OCI-M1 (cell line): ENCODE measurements at regions not wholly inside any gene's neighbourhood (a gene's known extent, or its start where the extent isn't known, plus 50 kb on each side); places are given as distances from the start of the nearest gene placed in this dataset.

Source experiments
- DNase-seq: peaks from one replicate; lab custom pipeline; 2025; lab: John Stamatoyannopoulos, UW

DNA sequence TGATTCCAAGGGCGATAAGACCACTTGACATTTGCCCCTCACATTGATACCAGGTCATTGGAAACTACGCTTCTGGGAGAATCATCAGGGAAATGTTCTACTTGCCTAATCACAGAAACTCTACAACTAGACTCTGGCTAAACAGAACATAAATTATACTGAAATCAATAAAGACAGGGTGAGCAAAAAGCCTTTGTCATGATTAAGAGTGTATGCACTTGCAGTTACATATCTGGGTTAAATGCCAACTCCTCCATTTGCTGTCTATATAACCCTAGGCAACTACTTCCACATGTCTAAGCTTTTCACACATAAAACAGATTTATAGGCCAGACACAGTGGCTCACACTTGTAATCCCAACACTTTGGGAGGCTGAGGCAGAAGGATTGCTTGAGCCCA lies 125.7 kb downstream of the PHLDA1 start:
- no peak for DNase-seq

DNA sequence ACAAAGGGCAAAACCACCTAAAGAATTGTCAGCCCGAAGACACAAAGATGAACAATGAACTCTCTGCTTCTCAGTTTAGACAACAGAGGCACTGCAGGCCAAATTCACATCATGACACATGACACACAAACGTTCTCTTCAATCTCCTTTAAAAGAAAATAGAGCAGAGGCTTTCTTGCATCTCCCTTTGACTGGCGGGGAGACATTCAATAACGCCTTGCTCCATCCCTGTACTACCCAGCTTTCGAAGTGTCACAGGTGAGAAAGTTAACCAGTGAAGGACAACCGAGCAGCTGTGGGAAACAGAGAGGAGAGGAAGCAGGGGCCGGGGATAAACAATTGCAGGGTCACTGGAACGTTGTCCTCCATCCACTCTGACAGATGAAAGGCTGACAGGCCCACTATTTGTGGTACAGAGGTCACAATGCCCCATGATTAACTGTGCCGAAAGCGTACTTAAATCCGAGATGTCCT lies 130.8 kb downstream of the PHLDA1 start:
- DNase-seq, result no peak

DNA sequence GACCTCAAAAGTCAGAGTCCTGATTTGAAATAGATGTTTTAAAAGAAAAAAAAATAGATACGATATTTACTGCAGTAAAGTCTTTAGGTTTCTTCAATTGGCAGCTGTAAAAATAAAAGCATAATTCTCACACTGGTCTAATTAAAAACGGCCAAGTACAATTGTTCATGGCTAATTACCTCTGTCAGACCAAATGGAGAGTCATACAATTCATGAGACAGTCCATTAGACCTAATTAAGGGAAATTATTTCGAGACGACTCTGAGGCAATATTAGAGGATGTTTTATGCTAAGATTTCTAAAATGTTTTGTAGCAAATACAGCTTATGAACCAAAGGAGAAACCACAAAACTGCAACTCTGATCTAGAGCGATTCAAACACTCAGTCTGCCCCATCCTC lies 131.3 kb downstream of the PHLDA1 start:
- DNase-seq, result no peak

DNA sequence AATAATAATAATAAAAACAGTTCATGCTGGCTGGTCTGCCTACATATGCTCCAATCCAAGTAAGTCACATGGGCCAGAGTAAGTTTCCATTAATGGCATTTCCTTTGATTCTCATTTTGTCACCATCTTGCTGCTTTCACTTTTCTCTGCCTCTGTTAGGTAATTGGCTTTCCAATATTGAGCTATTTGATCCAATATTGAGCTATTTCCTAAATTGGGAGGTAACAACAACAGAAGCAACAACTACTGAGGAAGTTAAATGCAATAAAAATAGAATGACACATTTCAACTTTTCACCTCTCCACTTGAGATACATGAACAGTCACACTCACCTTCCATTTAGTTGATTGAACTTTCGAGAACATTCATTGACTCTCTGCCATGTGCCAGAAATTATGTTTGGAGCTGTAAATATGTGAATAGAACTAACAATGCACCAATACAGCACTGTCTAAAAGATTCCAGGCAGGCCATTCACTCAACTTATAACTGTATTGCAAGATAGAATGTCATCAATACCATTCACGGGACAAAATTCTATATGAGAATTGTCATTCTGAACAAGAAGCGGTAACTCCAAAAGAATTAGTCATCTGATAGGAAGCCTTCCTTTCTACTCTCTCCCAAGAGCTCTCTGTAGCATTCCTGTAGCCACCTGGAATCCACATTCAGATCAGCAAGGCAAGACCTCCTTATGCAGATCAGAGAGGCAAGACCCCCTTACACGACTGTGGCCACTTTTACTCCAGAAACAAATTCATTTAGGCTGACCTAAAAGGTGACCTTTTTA lies 136.4 kb downstream of the PHLDA1 start:
- DNase-seq, result no peak

DNA sequence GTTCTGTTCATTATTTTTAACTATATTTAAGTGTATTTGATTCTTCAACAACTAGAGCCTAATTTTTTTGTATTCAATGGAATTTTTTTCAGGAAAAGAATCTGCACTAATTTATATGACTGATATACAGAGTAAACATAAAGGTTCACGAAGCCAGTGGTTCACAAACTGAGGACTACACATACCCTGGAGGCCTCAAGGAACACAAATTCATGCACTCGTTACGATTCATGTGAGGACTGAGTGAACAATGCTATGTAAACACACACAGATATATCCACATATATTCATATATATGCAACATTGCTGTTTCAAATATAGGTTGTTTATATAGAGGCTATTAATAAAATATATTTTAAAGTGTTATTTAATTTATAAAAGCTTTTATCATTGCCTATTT lies 137.8 kb downstream of the PHLDA1 start:
- no peak for DNase-seq

DNA sequence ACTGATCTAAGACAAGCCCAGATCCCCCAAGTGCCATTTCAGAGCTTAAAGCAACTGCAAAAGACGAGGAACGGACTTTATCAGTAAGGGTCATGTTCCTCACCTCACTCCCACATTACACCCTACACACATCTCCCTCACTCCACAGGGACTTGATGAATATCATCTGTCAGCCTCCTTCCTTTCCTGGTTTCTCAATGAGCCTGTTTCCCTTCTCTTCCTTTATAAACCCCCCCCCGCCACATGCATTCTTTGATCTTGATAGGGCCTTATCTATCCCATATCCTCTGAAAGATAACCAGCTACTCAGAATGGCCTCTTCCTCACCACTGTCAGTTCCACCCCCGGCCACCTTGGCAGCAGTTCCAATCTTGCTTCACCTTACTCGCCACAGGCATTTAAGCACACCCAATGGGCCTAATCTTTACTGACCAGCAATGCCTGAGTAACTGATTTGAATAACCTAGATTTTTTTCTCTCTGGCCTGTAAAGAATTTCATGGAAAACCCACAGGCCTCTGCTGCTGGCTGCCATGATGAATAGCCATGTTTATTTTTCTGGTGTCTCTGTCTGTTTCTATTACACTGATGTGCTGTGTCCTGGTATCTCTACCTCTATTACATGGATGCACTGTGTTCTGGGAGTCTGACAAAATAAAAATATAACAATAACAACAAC lies 138.7 kb downstream of the PHLDA1 start:
- DNase-seq, result peak; percentile 99

DNA sequence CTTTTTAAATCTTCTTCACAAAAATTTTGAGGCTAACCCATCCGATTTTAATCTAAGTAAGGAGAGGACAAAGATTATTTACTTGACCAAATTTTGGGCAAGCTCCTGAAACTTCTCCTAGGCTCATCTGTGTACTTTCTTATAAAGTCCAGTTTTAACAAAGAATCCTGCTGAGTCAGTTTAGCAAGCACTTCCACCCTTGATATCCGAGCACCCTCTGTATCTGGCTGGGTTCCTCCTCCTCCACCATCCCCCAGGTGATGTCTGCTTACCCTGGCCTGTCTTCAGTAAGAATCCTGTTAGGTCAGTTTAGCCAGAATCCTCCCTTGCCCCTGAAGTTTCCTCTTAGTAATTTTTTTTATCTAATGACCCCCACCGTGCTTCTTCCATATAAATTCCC lies 140.5 kb downstream of the PHLDA1 start:
- DNase-seq, result peak; percentile 57

DNA sequence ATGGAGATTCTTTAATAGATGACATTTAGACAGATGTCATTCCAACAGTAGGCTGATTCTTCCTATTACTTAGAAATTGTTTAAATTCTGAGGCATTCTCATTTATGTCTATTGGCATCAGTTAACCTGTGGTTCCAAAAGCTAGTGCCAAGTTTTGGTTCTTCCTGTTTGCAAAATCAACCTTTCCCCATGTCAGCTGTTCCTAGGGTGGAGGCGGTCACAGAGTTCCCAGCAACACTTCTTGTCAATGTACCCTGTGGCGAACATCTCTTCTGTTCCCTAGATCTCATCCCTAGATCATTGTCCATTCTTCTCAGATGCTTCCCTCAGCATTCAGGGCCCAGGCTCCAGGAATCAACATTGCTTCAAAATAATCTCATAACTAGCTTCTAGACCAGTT lies 140.9 kb downstream of the PHLDA1 start:
- no peak for DNase-seq

DNA sequence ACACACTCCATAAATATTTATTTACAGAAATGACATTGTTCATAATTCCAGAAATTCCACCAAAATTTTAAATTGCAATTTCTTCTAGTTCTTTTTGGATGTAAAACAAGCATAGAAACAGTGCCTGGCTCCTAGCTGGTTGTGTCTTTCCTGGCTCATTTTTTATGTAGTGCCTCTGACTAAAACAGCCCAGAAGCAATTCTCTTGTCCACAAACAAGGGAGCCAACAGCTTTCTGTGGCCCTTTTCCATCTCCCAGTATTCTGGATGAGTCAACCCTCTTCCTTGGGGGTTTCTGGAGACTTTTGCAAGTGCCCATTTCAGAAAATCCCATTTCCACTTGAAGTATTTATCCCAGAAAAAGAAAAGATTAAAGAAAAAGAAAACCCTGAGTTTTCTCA lies 141.4 kb downstream of the PHLDA1 start:
- no peak for DNase-seq

DNA sequence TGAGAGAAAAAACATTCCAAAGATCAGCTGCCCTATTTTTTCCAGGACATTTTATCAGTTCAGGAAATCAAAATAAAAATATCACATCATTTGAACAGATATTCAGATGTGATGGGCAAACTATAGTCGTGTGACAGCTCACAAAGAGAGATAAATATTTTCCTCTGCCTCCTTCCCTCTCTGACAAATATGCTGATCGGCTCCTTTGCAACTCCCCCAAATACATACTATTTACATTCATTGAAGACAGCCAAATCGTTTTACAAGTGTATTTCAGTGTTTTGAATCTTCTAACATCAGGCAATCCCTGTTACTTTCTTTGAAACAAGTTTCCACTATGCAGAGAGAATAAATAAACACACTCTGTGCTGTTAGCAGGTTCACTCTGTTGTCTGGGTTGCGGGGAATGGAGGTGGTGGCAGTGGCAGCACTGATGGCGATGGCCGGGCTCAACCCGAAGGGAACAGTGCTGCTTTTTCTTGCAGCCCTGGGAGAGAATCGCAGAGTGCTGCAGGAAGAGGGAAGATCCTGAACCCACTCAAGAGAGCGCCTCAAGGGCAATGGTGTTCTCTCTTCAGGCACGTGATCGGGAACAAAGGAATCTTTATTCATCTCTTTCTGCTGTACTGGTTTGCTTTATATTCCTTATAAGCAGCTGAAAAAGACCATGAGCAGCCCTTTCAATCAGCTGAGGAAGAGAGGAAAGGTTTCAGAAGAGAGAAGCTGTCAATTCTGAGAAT lies 142.5 kb downstream of the PHLDA1 start:
- no peak for DNase-seq

DNA sequence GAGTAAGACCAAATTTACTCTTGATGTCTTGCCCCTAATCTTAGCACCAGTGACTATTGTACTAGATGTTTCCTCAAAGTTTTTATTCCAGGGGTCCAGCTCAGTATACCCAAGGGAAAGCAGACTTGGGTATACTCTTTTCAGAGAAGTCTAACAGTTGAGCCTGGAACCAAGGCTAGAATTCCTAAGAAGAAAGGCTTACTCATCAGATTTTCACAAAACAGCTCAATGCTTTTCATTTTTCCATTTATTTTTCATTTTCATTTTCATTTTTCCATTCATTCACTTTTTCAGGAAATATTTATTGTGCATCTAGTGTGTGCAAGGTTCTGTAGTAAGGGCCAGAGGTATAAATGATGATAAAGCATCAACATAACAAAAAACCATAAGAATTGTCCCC lies 143.2 kb downstream of the PHLDA1 start:
- DNase-seq, result no peak

DNA sequence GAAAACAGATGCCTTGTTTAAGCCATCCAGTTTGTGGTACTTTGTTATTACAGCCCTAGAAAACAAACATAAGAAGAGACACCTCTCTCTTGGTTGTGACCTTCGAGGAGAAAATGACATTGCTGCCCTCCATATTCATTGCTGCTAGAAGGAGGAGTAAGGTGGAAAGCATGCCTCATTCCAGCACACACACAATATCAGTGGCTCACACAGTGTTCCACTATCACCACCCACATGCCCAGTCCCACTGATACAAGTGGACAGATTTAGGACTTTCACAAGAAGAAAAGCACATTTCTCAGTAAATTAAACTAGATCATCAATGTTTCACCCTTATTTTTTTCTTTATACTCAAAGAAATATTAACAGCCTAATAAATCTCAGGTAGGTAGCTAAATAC lies 143.6 kb downstream of the PHLDA1 start:
- peak; percentile 29 for DNase-seq

DNA sequence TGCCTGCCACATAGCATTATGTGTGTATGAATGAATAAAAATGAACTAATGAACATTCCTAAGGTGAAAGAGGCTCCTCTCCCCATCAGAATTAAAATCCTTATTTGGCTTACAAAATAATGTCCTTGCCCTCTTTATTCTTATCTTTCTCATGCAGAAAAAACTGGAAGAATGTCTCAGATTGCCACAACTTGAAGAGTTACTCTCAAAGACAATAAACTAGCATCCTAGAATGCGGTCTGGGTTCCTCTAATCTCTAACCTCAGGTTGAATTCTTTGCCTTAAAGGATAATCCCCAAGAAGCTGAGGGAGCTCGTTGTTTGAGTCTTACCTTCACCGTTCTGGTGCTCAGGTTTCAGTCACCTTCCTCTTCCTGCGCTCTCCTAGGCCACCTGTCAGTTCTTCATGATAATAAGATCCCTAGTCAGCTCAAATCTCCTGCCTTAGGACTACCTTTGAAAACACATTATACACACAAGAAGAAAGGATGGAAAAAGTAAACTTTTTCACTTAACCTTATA lies 147.1 kb downstream of the PHLDA1 start:
- peak; percentile 66 for DNase-seq

DNA sequence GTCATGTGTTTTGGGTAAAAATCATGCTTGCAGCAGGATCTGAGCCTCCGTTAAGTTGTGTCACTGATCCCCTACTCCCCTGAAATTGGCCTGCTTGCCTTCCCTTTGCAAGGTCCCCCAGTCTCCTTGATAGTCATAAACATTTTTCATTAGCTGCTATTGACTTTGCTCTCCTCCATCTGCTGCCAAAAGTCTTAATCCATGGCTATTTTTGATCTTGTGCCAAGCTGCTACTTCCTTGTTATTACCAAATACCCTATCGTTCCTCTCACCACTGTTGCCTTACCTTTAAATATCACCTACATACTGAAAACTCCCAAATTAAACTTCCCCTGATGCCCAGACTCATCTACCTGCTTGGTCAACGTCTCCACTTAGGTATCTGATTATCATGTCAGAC lies 148.3 kb downstream of the PHLDA1 start:
- no peak for DNase-seq

DNA sequence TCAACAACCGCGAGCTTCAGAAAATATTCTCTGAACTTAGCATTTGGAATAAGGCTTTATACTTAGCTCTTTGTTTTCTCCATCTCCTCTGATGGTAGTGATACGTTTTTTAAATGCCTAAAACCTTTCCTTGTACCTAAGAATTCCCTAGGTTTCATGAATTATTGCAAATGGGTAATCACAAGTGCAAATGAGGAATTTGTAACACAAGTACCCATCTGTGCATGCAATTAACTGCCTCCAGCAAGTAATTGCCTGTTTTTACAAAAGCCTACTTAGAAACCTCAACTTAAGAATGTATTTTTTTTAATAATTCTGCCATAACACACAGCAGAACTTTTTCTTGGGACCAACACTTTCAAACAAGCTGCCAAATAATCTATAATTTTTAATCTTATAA lies 149.2 kb downstream of the PHLDA1 start:
- DNase-seq, result no peak

DNA sequence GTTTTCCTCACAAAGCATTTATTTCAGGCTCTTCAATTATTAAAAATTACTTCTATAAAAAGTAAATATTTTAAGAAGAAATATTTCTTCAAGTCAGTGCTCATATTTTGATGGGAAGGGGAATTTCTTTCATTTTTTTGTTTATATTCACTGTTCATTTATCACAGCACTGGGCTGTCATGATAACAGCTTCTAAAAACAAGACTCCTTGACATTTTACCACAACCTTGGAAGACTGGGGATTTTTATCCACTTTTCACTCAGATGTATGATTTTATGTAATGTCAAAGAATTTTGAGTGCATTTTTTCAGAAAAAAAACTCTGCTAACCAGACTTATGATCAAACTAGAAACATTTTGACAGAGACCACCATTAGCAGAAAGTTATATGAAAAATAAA lies 149.7 kb downstream of the PHLDA1 start:
- DNase-seq, result peak; percentile 49

DNA sequence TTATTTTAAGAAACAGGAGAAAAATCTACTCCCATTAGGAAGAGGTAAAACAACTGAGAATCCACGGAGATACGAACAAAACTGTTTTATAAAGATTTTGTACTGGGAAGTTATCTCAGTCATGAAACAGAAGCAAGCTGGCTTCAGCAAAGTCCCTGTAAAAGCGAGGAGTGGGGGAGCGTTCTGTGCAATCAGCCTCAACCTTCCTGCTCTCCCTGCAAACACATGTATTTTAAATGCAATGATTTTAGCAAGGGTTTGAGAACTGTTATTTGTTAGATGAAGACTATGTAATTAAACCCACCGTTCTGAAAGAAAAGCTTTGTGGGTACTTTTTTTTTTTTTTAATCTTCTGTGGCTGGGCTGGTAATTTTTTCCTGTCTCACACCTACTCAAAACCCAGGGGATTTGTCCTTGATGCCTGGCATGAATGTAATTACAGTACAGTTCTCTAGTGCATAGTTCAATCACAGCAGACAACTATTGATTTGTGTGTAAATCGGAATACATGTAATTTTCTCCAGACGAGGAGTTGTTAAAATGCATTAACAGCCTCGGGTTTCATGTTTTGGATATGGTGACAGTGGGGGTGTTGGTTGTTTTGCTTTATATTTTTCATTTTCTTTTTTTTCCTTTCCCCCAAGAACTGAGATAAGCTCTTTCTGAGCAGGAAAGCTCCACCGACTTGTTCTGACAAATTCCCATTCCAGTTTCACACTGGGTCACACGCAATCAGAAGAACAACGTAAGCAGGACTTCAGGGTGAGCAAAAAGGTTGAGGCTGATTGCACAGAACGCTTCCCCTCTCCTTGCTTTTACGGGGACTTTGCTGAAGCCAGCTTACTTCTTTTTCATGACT lies 153.6 kb downstream of the PHLDA1 start:
- DNase-seq, result peak; percentile 28

DNA sequence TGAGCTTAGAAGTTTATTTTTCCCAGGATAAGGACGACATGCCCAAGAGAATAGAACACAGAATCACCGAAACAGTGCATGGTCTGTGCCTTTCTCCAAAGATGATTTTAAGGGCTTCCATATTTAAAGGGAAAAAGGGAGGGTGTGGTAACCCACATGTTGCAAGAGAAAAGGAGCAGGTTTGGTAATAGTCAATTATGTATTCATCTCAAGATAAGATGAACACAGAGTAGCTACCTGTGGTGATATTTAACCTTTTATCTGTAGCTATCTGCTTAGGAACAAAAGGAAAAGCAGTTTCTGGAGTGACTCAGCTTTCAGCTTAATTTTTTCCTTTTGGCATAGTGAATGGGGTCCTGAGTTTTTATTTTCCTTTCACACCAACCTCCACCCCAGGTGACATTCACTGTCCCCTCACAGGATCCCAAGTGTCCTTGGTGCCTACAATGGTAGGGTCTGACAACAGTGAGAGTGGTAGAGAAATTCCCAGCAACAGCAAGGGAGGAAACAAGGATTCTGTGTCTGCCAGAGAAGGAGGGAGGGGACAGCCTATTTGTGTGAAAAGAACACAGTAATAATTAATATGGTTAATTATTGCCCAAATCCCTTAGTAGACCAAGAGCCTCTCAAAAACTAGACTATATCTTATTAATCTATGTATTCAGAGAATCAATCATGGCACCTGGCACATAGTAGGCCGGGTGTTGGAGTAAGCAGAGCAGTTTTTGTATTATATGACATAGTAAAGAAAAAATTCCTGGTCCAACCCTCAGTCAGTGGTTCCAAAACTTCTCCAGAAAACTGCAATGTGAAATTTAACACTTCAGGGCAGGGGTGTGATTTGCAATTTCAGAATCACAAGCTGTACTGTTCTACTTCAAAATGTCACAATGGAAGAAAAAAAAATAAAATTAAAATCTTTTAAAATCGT lies 154.5 kb downstream of the PHLDA1 start:
- DNase-seq, result peak; percentile 9

DNA sequence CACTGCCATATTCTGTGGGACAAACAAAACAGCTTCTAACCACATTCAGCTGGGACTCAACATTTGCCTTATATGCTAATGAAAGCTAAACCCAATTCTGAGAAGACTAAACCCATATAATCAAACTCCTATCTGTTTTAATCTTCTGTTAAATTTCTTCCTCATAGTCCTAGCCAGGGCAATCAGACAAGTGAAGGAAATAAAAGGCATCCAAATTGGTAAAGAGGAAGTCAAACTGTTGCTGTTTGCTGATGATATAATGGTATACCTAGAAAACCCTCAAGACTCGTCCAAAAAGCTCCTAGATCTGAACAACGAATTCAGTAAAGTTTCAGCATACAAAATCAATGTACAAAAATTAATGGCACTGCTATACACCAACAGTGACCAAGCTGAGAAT lies 157.1 kb downstream of the PHLDA1 start:
- peak; percentile 86 for DNase-seq

DNA sequence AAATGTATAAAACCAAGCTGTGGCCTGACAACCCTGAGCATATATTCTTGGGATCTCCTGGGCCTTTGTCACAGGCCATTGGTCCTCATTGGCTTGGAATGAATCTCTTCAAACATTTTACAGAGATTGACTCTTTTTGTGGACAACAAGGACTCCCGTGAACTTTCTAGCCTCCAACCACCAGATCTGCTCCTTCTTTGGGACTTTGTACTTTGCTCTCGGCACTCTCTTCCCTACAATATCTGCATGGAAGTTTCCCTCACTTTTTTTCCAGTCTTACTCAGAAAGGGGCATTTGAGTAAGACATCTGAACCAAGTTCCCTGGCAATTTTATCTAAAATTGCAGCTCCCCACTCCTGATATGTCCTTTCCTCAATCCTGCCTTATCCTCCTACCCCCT lies 158.8 kb downstream of the PHLDA1 start:
- no peak for DNase-seq

DNA sequence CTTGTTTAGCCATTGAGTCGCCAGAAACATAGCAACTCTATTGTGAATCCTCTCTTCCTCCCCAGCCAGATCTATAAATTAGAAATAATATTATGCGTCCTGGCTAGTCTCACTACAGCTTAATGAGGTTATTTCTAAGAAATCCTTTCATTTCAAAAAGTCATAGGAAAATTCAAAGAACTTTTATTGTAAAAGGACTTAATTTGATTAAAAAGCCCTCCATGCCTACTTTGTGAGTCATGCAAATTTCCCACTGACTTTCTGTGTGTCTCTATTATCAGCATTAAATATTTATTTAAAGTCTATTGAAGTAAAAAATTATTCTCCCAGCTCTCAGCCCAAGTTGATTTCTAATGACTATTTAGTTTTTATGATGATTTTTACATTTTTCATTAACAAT lies 160.7 kb downstream of the PHLDA1 start:
- DNase-seq, result no peak
